Osteocyte (in vitro differentiated cells): ENCODE measurements at regions not wholly inside any gene's neighbourhood (a gene's known extent, or its start where the extent isn't known, plus 50 kb on each side); places are given as distances from the start of the nearest gene placed in this dataset.

Experiments used
- DNase-seq: peaks from one replicate; pipeline ENCODE4 v3.0.0; 2021; ENCODE audit warnings: mixed read lengths; ENCODE audit not compliant: unreplicated experiment; ENCODE audit errors: extremely low spot score
- H3K27ac Mint-ChIP-seq: one replicate; pipeline ENCODE4 v1.8.0; 2021; ENCODE audit warnings: mild to moderate bottlenecking, mixed read lengths; ENCODE audit not compliant: unreplicated experiment
- H3K27me3 Mint-ChIP-seq: one replicate; pipeline ENCODE4 v1.8.0; 2021; ENCODE audit warnings: mixed read lengths; ENCODE audit not compliant: unreplicated experiment
- H3K36me3 Mint-ChIP-seq: one replicate; pipeline ENCODE4 v1.8.0; 2021; ENCODE audit warnings: mixed read lengths; ENCODE audit not compliant: unreplicated experiment
- H3K4me1 Mint-ChIP-seq: one replicate; pipeline ENCODE4 v1.8.0; 2021; ENCODE audit warnings: mixed read lengths; ENCODE audit not compliant: unreplicated experiment
- H3K4me3 Mint-ChIP-seq: one replicate; pipeline ENCODE4 v1.8.0; 2021; ENCODE audit warnings: mild to moderate bottlenecking, moderate library complexity, mixed read lengths; ENCODE audit not compliant: unreplicated experiment
- H3K9me3 Mint-ChIP-seq: one replicate; pipeline ENCODE4 v1.8.0; 2021; ENCODE audit warnings: mixed read lengths; ENCODE audit not compliant: unreplicated experiment
- CTCF ChIP-seq: fragments of 200-600 bp; sonication (generic); IDR thresholded peaks from 2 replicates; pipeline ENCODE4 v1.5.0; 2021; ENCODE audit warnings: antibody characterized with exemption, mild to moderate bottlenecking, moderate library complexity

GRCh38 chr1:102758418-102758817 is 349.9 kb downstream of the COL11A1 start:
- Mint-ChIP-seq H3K4me3 (no peak overlapping the region), H3K27ac (no peak overlapping the region), H3K9me3 (no peaks in the 10 kb centered on the region), H3K36me3 (no peaks in the 10 kb centered on the region), H3K27me3 (peaks cover 37% of the 10 kb centered on the region), H3K4me1 (no peaks in the 10 kb centered on the region)
- TF ChIP-seq CTCF, result no peak
- DNase-seq, result no peak

- H3K9me3 Mint-ChIP-seq, result no peaks in the 10 kb centered on the region
- H3K36me3 Mint-ChIP-seq, result no peaks in the 10 kb centered on the region
- H3K27ac Mint-ChIP-seq, result no peak overlapping the region
These were observed 351.0 kb downstream of the COL11A1 start for GRCh38 chr1:102757363-102757762.

GRCh38 chr1:102751111-102751510 is 357.2 kb downstream of the COL11A1 start:
- DNase-seq, result no peak

More at GRCh38 chr1:102757363-102757762, 351.0 kb downstream of the COL11A1 start:
- Mint-ChIP-seq H3K4me3 (no peak overlapping the region), H3K27me3 (peaks cover 33% of the 10 kb centered on the region), H3K4me1 (no peaks in the 10 kb centered on the region)
- TF ChIP-seq CTCF, result no peak
- no peak for DNase-seq

GRCh38 chr1:102742426-102742825 is 365.9 kb downstream of the COL11A1 start:
- Mint-ChIP-seq H3K4me1 (peaks cover 34% of the 10 kb centered on the region), H3K4me3 (no peak overlapping the region), H3K9me3 (peaks cover 4% of the 10 kb centered on the region), H3K27ac (no peak overlapping the region), H3K36me3 (no peaks in the 10 kb centered on the region), H3K27me3 (peaks cover 5% of the 10 kb centered on the region)
- DNase-seq, result no peak
- TF ChIP-seq CTCF, result no peak

More at GRCh38 chr1:102751111-102751510, 357.2 kb downstream of the COL11A1 start:
- Mint-ChIP-seq H3K4me1 (no peaks in the 10 kb centered on the region), H3K27me3 (peaks cover 28% of the 10 kb centered on the region), H3K27ac (no peak overlapping the region), H3K9me3 (peaks cover 3% of the 10 kb centered on the region), H3K4me3 (no peak overlapping the region), H3K36me3 (no peaks in the 10 kb centered on the region)
- no peak for TF ChIP-seq CTCF

GRCh38 chr1:102733491-102734236 is 374.7 kb downstream of the COL11A1 start:
- H3K4me1 Mint-ChIP-seq, result peaks cover 9% of the 10 kb centered on the region
- H3K27me3 Mint-ChIP-seq, result peaks cover 45% of the 10 kb centered on the region
- no peak for DNase-seq
- H3K4me3 Mint-ChIP-seq, result no peak overlapping the region
- H3K9me3 Mint-ChIP-seq, result no peaks in the 10 kb centered on the region
- no peaks in the 10 kb centered on the region for H3K36me3 Mint-ChIP-seq
- H3K27ac Mint-ChIP-seq, result no peak overlapping the region
- TF ChIP-seq CTCF, result no peak
